NT2/D1 (cell line): ENCODE measurements at regions not wholly inside any gene's neighbourhood (a gene's known extent, or its start where the extent isn't known, plus 50 kb on each side); places are given as distances from the start of the nearest gene placed in this dataset.

Experiments used
- SUZ12 ChIP-seq: IDR thresholded peaks from 2 replicates; pipeline ENCODE4 v1.6.1; 2011; ENCODE audit not compliant: insufficient read length, insufficient read depth; ENCODE audit errors: extremely low read depth
- YY1 ChIP-seq: IDR thresholded peaks from 2 replicates; pipeline ENCODE4 v1.6.1; 2011; ENCODE audit not compliant: insufficient read length, insufficient read depth
- ZNF274 ChIP-seq: IDR thresholded peaks from 2 replicates; pipeline ENCODE4 v1.6.1; 2011; ENCODE audit warnings: mild to moderate bottlenecking, low read depth, low read length

GRCh38 chr4:59630235-59630634, 1569.9 kb upstream of the ADGRL3 start:
- TF ChIP-seq ZNF274 (no peak), SUZ12 (no peak), YY1 (no peak)
